NCI-H82 (cell line): ENCODE measurements at regions not wholly inside any gene's neighbourhood (a gene's known extent, or its start where the extent isn't known, plus 50 kb on each side); places are given as distances from the start of the nearest gene placed in this dataset.

ENCODE experiments used
- DNase-seq: peaks from one replicate; lab custom pipeline; 2025; lab: John Stamatoyannopoulos, UW

DNA sequence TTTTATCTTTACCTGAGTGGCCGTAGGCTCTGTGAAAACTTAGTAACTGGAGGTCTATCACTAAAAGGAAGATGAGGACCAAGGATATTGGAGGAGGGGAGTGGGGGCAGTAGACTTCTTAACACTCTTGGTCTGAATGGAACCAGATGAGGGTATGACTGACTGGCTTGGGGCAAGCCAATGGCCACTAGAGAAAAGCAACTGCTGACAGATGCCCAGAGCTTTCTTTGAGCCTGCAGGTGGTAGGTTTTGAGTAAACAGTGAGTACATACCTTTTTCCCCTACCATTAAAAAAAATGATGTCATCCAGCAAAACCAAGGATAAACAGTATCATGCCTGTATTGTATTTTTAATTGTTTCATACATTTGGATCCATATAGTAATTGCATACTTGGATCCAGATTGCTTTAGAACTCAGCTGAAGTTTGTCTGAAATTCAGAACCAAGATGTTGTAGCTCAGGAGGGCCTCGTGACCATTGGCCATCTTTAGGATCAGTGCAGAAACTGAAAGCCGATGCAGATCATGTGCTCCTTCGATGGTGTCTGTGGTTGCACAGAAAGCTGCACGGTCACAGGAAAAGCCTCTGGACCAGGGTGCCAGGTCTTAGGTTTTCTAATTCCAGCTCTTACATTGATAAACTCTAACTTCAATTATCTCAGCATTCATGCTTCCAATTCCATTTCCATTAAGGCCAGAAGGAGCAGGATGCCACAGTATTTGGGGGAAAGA lies 131.0 kb downstream of the PDGFRA start:
- DNase-seq = no peak

DNA sequence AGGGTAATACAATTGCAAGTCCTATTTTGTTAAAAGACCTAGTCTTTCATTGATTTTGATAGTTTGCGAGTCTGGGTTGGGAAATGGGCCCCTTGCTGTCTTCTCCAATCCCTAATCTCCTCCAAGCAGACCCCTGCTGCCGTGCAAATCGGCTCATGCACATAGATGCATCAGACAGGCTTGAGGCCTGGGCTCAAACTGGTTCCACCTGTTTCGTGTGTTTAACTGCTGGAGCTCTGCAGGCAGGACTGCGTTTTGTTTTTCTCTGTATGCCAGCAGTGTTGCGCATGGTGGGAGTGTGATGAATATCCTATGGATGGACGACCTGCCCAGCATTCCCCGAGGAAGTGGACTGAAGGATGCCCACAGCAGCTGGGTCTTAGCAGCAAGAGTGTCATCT lies 133.9 kb downstream of the PDGFRA start:
- no peak for DNase-seq

DNA sequence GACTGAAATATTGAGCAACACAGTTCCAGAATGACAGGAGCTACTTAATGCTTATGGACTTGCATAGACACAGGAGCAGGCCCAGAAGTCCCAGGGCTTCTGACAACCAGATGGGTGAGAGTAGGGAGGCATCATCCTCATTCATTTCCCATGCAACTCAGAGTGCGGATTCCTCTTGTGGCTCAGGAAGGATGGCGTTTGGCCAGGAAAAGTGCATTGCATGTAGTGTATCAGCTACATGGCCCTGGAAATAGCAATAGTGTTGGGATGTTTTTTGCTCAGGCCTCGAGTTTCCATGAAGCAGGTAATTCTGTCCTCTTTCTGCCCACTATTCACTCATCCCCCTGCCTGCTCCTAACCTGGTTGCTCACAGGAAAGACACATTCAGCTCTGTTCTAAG lies 136.6 kb downstream of the PDGFRA start:
- no peak for DNase-seq

DNA sequence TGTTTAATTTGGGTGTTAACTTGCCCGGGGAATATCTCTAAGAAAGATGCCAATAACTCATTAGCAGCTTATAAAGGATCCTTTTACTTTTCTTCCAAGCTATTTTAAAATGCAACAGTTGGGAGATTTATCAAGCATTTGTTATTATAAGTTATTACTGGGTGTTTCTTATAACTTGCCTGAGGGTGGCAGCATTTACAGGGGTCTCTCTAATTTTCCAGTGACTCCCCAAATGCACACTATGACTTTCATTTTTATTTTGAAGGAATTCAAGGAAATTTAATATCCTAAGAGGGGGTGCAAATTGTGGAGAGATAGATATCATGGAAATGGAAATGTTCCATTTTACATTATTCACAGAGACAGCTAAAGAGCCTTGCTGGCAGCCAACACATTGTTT lies 138.0 kb downstream of the PDGFRA start:
- DNase-seq = no peak

DNA sequence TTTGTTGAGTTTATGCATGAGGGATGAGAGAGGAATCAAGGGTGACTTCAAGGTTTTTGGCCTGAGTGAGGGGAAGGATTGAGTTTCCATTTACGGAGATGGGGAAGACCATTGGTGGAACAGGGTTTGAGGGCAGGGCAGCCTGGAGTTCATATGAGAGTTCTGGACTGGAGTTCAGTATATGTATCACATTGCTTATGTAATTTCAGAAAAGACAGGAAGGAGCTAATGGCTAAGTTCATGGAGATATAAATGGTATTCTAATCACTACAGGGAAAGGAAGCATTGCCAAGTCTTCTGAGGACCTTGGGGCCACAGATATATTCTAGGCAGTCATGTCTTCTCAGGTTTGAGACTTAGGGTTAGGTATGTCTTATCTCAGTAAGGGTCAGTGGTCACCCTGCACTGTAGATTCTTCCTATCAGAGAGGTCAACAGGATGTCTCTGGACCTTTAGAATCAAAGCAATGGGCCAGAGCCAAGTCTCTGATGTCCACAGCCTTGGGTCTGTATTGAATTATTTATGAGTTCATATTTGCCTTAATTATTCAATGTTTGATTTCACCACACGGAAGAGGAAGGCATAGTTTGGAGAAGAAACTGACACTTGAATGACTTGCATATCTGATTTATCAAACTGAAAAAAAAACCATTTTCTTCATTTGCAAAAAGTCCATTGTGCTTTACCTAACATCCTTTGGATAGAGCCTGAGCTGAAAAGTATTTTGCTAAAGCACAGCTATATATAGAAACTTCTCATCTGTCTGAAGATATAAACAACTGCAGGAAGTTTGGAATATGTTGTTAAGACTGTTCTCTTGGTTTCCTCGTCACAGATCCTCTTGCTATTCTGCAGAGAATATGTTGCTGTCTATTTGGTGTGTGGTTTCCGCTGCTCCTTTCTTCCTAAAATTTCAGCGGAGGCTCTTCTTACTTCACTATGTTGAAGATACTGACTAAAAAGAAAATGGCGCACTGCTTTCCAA lies 139.5 kb downstream of the PDGFRA start:
- DNase-seq = no peak

- no peak for DNase-seq
These were observed 142.1 kb downstream of the PDGFRA start for GRCh38 chr4:54371173-54371572.

GRCh38 chr4:54372951-54373350 lies 143.9 kb downstream of the PDGFRA start:
- DNase-seq = no peak

DNA sequence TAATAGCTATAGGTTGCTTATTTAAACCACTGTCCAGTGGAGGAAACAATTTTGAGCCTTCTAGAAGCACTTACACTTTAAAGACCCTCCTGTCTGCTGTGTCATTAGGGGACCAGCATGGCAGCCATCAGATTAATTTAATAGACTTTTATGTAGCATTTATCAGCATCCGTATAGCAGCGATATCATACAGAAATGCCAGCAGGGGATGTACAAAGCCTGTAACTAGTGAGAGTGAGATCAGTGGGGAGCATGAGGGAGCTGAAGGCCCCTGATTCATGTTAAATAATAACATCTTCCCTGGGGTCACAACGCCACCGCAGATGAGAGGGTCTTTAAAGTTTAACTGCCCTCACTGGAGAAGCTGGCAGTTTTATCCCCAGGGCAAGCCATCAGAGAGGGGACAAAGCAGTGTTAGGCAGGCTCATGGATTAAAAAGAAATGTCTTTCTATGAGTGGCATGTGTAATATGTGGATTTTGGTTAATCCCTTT lies 144.7 kb downstream of the PDGFRA start:
- no peak for DNase-seq

GRCh38 chr4:54378461-54378860 lies 149.4 kb downstream of the PDGFRA start:
- no peak for DNase-seq

DNA sequence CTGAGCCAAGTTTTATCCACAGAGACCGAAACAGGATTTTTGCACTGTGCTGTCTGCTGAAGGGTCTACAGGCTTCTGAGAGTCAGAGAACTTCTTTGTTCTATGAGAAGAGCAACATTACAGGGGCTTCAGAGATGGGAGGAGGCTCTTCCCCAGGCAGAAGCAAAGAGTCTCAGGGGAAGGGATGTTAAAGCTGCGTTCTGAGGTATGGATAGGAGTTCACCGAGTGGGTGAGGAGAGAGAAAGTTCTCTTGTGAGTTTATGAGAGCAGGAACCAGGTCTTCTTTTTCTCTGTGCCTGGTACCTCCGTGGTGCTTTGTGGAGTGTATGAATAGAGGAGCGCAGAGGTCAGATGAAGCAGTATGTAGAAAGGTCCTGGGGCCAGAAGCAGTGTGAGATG lies 155.1 kb downstream of the PDGFRA start:
- DNase-seq = no peak

GRCh38 chr4:54384563-54384962 lies 155.5 kb downstream of the PDGFRA start:
- peak; percentile 0 for DNase-seq

GRCh38 chr4:54386042-54386669 lies 157.1 kb downstream of the PDGFRA start:
- no peak for DNase-seq

- no peak for DNase-seq
These were observed 157.6 kb downstream of the PDGFRA start for GRCh38 chr4:54386693-54387092.

GRCh38 chr4:54390670-54391069 lies 161.6 kb downstream of the PDGFRA start:
- DNase-seq = no peak

- DNase-seq = no peak
These were observed 162.0 kb downstream of the PDGFRA start for GRCh38 chr4:54391104-54391503.

- no peak for DNase-seq
These were observed 163.4 kb downstream of the PDGFRA start for GRCh38 chr4:54392479-54392878.

DNA sequence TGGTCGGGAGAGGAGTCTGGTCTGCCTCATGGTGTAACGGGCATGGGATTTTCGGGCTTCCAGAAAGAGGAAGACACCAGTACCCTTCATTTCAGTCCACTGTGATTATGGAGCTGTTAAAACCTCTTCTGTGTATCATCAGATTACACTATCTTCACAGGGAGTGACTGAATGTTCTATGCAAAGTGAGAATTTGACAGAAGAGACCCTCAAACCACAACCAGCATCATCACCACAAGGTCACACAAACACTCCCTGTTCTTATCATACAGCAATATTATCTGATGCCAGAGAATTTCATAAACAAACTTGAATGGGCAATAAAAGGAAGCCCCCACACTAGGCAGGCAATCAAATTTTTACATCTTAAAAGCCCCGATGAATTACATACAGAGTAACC lies 164.2 kb downstream of the PDGFRA start:
- DNase-seq = no peak

DNA sequence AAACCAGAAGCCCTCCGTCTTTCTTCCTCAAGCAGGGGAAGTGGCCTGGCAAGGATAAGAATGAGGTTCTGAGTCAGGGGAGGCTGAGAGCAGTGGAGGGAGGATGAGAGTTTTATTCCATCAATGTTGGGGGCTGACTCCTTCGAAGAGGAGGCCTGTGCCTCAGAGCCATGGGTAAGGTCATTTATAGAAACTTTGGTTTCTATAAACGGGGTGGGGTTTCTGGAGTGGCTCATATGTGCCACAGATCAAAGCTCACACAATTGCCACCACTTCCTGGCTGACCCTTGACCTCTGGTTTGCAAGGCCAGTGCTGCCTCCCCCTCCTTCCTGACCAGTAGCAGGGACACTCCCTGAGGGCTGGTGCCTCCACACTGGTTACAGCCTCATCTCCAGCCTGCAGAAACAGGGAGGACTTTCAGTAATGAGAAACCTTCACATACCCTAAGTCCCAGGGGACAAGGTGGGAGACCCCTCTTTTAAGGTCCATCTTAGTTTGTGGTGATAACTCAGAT lies 166.0 kb downstream of the PDGFRA start:
- no peak for DNase-seq

- DNase-seq = no peak
These were observed 171.1 kb downstream of the PDGFRA start for GRCh38 chr4:54400188-54400587.

DNA sequence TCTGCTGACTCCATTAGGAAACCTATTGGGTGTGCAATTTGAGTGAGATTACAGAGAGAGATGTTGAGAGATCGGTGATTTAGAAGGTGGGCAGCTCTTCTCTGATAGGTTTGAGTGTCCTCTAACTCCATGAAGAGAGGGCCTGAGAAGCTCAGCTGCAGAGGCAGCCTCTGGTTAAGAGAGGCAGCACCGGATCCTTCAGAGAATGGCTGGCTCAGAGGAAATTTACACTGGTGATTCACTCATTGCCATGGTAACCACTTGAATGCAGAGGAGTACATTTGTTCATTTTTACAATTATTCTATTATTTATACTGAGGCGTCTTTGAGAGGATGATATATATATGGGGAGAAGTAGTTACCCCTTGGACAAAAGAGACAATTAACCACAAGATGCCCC lies 171.7 kb downstream of the PDGFRA start:
- DNase-seq = no peak

- DNase-seq = no peak
These were observed 173.9 kb downstream of the PDGFRA start for GRCh38 chr4:54402880-54403480.
